H1 (cell line): ENCODE measurements at regions not wholly inside any gene's neighbourhood (a gene's known extent, or its start where the extent isn't known, plus 50 kb on each side); places are given as distances from the start of the nearest gene placed in this dataset.

ENCODE experiments used
- BCL11A ChIP-seq, 2 experiments: IDR thresholded peaks; one replicate each; pipeline ENCODE4 v1.6.1; 2011; ENCODE audit warnings: low read depth in 2 of 2, low read length in 2 of 2, mild to moderate bottlenecking in 2 of 2
- CBX5 ChIP-seq: fragments of 300-800, 300-1000 bp; sonication (generic); IDR thresholded peaks from 2 replicates; pipeline ENCODE4 v1.7.1; 2016; ENCODE audit warnings: antibody characterized with exemption, low read length, low read depth
- EGR1 ChIP-seq: IDR thresholded peaks from 2 replicates; pipeline ENCODE4 v1.6.1; 2011; ENCODE audit warnings: low read depth, low read length, borderline replicate concordance
- EP300 ChIP-seq, 2 experiments: IDR thresholded peaks; 1 replicate in 1 of 2; 2 replicates in 1 of 2; pipeline ENCODE4 v1.6.1; 2011 to 2012; ENCODE audit warnings: low read depth in 2 of 2, low read length in 2 of 2, mild to moderate bottlenecking in 2 of 2, borderline replicate concordance in 1 of 2, inconsistent platforms in 1 of 2, moderate library complexity in 1 of 2
- SIN3A ChIP-seq, 2 experiments: IDR thresholded peaks in 1 of 2; conservative IDR thresholded peaks in 1 of 2; 2 replicates each; pipeline ENCODE4 v1.6.1; 2011 to 2012; ENCODE audit warnings: low read length in 2 of 2, improper control_type of control experiment in 1 of 2, low read depth in 1 of 2, mild to moderate bottlenecking in 1 of 2
- SP1 ChIP-seq: IDR thresholded peaks from 2 replicates; pipeline ENCODE4 v1.6.1; 2011; ENCODE audit warnings: low read depth, low read length
- USF2 ChIP-seq: IDR thresholded peaks from 2 replicates; pipeline ENCODE4 v1.6.1; 2011; ENCODE audit warnings: low read length, improper control_type of control experiment

DNA sequence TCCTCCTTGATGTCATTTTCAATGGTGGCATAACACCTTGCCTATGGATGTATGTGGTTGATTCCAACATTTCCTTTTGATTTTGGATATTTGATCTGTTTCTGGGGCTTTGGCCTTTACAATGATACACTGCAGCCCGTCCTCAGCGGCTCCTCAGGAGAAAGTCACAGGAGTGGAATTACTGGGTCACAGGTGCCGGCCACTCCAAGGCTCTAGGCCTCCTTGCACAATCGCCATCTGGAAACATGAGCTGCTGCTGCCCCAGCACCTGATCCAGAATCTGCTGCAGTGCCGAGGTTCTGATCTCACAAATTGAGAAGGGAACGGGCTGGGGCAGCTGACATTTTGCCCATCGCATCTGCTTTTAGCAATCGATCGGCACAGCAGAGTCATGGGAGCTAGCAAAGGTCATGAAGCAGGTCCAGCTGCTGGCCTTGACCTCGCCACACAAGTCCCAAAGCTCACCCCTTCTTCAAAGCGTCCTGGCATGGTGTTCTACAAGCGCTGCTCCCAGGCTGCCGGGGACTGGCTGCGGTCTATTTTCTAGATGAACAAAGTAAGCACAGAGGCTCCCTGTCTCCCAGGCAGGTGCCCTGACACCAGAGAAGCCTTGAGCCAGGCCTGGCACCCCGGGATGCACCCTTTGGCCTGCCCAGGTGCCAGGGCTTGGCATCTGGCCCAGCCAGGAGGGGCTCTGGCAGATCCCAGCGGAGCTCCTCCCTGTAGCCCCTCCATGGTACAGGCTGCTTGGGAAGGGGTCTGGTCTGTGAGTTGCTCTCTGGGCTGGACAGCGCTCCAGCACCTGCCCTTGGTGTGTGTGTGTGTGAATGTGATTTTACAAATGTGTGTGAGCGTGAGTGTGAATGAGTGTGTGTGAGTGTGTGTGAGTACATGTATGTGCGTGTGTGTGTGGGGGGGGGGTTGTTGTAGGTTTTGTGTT lies 201.8 kb downstream of the GLRX3 start (continued):
- TF ChIP-seq EGR1 (no peak), EP300 (IDR thresholded peaks at IDR 0.05; ENCODE audit: borderline replicate concordance in 1 of 2, low read depth in 2 of 2, low read length in 2 of 2) (no peak), CBX5 (no peak), SP1 (no peak), USF2 (no peak), SIN3A (conservative IDR thresholded peaks at IDR 0.05 in 1 of 2, IDR thresholded peaks at IDR 0.05 in 1 of 2; ENCODE audit: low read depth in 1 of 2, low read length in 2 of 2) (no peak), BCL11A (IDR thresholded peaks at IDR 0.05; ENCODE audit: low read depth in 2 of 2, low read length in 2 of 2) (no peak)
- TF ChIP-seq, all 59 proteins: peak for 0
